Mesenchymal stem cell (in vitro differentiated cells and primary cell): ENCODE measurements at regions not wholly inside any gene's neighbourhood (a gene's known extent, or its start where the extent isn't known, plus 50 kb on each side); places are given as distances from the start of the nearest gene placed in this dataset.
"Not testable (repeated sequence)": the region's sequence is repeated elsewhere in the genome, so short reads cannot be mapped to it uniquely, and the experiment has no call there.

Experiments used
- DNase-seq: peaks from one replicate; pipeline ENCODE4 v3.0.0-alpha.2; 2013
- H2AFZ ChIP-seq: one replicate; pipeline ENCODE4 v1.6.1; 2013; ENCODE audit warnings: low read depth, mild to moderate bottlenecking, control low read depth, inconsistent platforms, low read length, moderate library complexity
- H2AK5ac ChIP-seq: 2 replicates; pipeline ENCODE4 v1.6.1; 2013; ENCODE audit warnings: low read length, moderate library complexity, mild to moderate bottlenecking, inconsistent platforms; ENCODE audit not compliant: severe bottlenecking
- H2BK120ac ChIP-seq: one replicate; pipeline ENCODE4 v1.6.1; 2013; ENCODE audit warnings: low read depth, mild to moderate bottlenecking, inconsistent platforms, low read length, moderate library complexity
- H2BK12ac ChIP-seq, 2 experiments: one replicate each; pipeline ENCODE4 v1.6.1; 2013; ENCODE audit warnings: inconsistent platforms in 2 of 2, low read length in 2 of 2, mild to moderate bottlenecking in 2 of 2, moderate library complexity in 2 of 2, control low read depth in 1 of 2
- H2BK15ac ChIP-seq: one replicate; pipeline ENCODE4 v1.6.1; 2013; ENCODE audit warnings: mild to moderate bottlenecking, low read depth, inconsistent platforms; ENCODE audit not compliant: poor library complexity, severe bottlenecking
- H2BK5ac ChIP-seq: 2 replicates; pipeline ENCODE4 v1.6.1; 2013; ENCODE audit warnings: low read depth, mild to moderate bottlenecking, low read length, control low read depth, inconsistent platforms; ENCODE audit not compliant: poor library complexity, severe bottlenecking
- H3K14ac ChIP-seq, 2 experiments: one replicate each; pipeline ENCODE4 v1.6.1; 2013; ENCODE audit warnings: inconsistent platforms in 2 of 2, low read length in 2 of 2, control low read depth in 1 of 2, mild to moderate bottlenecking in 1 of 2, moderate library complexity in 1 of 2
- H3K18ac ChIP-seq, 2 experiments: one replicate each; pipeline ENCODE4 v1.6.1; 2013; ENCODE audit warnings: inconsistent platforms in 2 of 2, low read length in 2 of 2, control low read depth in 1 of 2, low read depth in 1 of 2, mild to moderate bottlenecking in 1 of 2
- H3K23ac ChIP-seq, 2 experiments: one replicate each; pipeline ENCODE4 v1.6.1; 2013; ENCODE audit warnings: inconsistent platforms in 2 of 2, low read length in 2 of 2, mild to moderate bottlenecking in 2 of 2, moderate library complexity in 2 of 2, control low read depth in 1 of 2
- H3K27ac ChIP-seq: 2 replicates; pipeline ENCODE4 v1.5.1; 2013; ENCODE audit warnings: mild to moderate bottlenecking, moderate library complexity, low read length, control low read depth, inconsistent platforms; ENCODE audit not compliant: poor library complexity, severe bottlenecking
- H3K27me3 ChIP-seq, 2 experiments: 2 replicates each; pipeline versions ENCODE4 v1.6.1 to v1.7.0; 2013; ENCODE audit warnings: low read length in 2 of 2, mild to moderate bottlenecking in 2 of 2, moderate library complexity in 2 of 2, control low read depth in 1 of 2, inconsistent platforms in 1 of 2; ENCODE audit not compliant: control insufficient read depth in 1 of 2, insufficient read depth in 1 of 2
- H3K36me3 ChIP-seq, 2 experiments: 2 replicates each; pipeline versions ENCODE4 v1.6.1 to v1.7.0; 2013; ENCODE audit warnings: low read length in 2 of 2, control low read depth in 1 of 2, inconsistent platforms in 1 of 2, low read depth in 1 of 2, mild to moderate bottlenecking in 1 of 2; ENCODE audit not compliant: insufficient read depth in 2 of 2, control insufficient read depth in 1 of 2
- H3K4ac ChIP-seq, 2 experiments: one replicate each; pipeline ENCODE4 v1.6.1; 2013; ENCODE audit warnings: inconsistent platforms in 2 of 2, low read length in 2 of 2, mild to moderate bottlenecking in 2 of 2, moderate library complexity in 2 of 2, control low read depth in 1 of 2, low read depth in 1 of 2
- H3K4me1 ChIP-seq: 2 replicates; pipeline ENCODE4 v1.6.1; 2013; ENCODE audit warnings: low read depth, low read length, control low read depth; ENCODE audit not compliant: control insufficient read depth, insufficient read depth
- H3K4me2 ChIP-seq: 2 replicates; pipeline ENCODE4 v1.6.1; 2013; ENCODE audit warnings: low read length, mild to moderate bottlenecking, inconsistent platforms; ENCODE audit not compliant: poor library complexity, severe bottlenecking
- H3K4me3 ChIP-seq, 2 experiments: 2 replicates each; pipeline versions ENCODE4 v1.5.1 to v1.7.0; 2013; ENCODE audit warnings: low read length in 2 of 2, mild to moderate bottlenecking in 2 of 2, control low read depth in 1 of 2, low read depth in 1 of 2; ENCODE audit not compliant: insufficient read depth in 1 of 2
- H3K79me1 ChIP-seq: replicated peaks from 2 replicates; pipeline ENCODE4 v1.6.1; 2013; ENCODE audit warnings: mild to moderate bottlenecking, control low read depth, low read length, inconsistent platforms; ENCODE audit not compliant: poor library complexity, severe bottlenecking
- H3K9ac ChIP-seq: 2 replicates; pipeline ENCODE4 v1.7.0; 2013; ENCODE audit warnings: mild to moderate bottlenecking, low read length, moderate library complexity
- H3K9me3 ChIP-seq: 2 replicates; pipeline ENCODE4 v1.7.0; 2013; ENCODE audit warnings: mild to moderate bottlenecking, low read length; ENCODE audit not compliant: control insufficient read depth
- H4K8ac ChIP-seq: one replicate; pipeline ENCODE4 v1.6.1; 2013; ENCODE audit warnings: inconsistent platforms, mild to moderate bottlenecking, low read length, moderate library complexity
- H4K91ac ChIP-seq: one replicate; pipeline ENCODE4 v1.6.1; 2013; ENCODE audit warnings: mild to moderate bottlenecking, low read length, inconsistent platforms
- WGBS: methylation state at CpG from one replicate; pipeline ENCODE4 v1.1.7; 2013; ENCODE audit warnings: mixed read lengths; 5-methylcytosine and 5-hydroxymethylcytosine counted together

GRCh38 chr3:112759210-112759609 is 87.5 kb downstream of the CD200R1L start:
- no peak overlapping the region for H2AFZ ChIP-seq
- H3K79me1 ChIP-seq = no peaks in the 10 kb centered on the region
- no peak overlapping the region for H4K8ac ChIP-seq
- no peaks in the 10 kb centered on the region for H3K9me3 ChIP-seq
- no peak overlapping the region for H3K9ac ChIP-seq
- H2BK120ac ChIP-seq = no peak overlapping the region
- H2BK15ac ChIP-seq = no peak overlapping the region
- no peak overlapping the region for H2AK5ac ChIP-seq
- no peaks in the 10 kb centered on the region for H3K4me1 ChIP-seq
- H3K36me3 ChIP-seq = no peaks in the 10 kb centered on the region
- H3K4me3 ChIP-seq = no peak overlapping the region
- no peak overlapping the region for H3K14ac ChIP-seq
- no peaks in the 10 kb centered on the region for H3K27me3 ChIP-seq
- H4K91ac ChIP-seq = no peak overlapping the region
- WGBS = 100% methylated on average over 1 of the region's 1 CpG
- no peak overlapping the region for H3K4me2 ChIP-seq
- H3K18ac ChIP-seq = no peak overlapping the region
- H3K23ac ChIP-seq = no peak overlapping the region
- no peak for DNase-seq
- no peak overlapping the region for H3K4ac ChIP-seq
- no peak overlapping the region for H2BK12ac ChIP-seq
- H3K27ac ChIP-seq = no peak overlapping the region
- no peak overlapping the region for H2BK5ac ChIP-seq

GRCh38 chr3:112757197-112757596 is 89.5 kb downstream of the CD200R1L start:
- H2BK15ac ChIP-seq = no peak overlapping the region
- no peak overlapping the region for H2AK5ac ChIP-seq
- H3K9me3 ChIP-seq = no peaks in the 10 kb centered on the region
- no peak overlapping the region for H3K4me2 ChIP-seq
- no peaks in the 10 kb centered on the region for H3K79me1 ChIP-seq
- no peak overlapping the region for H3K18ac ChIP-seq
- H2BK120ac ChIP-seq = no peak overlapping the region
- no peak overlapping the region for H3K14ac ChIP-seq
- no peak overlapping the region for H2BK5ac ChIP-seq
- no peak overlapping the region for H3K4me3 ChIP-seq
- H3K27me3 ChIP-seq = no peaks in the 10 kb centered on the region
- H3K27ac ChIP-seq = no peak overlapping the region
- no peak for DNase-seq
- no peak overlapping the region for H2BK12ac ChIP-seq
- no peak overlapping the region for H3K23ac ChIP-seq
- no peak overlapping the region for H2AFZ ChIP-seq
- WGBS = no CpG with 5 or more reads among the region's 1 CpG
- H3K4ac ChIP-seq = no peak overlapping the region
- no peak overlapping the region for H4K91ac ChIP-seq
- H3K4me1 ChIP-seq = no peaks in the 10 kb centered on the region
- no peaks in the 10 kb centered on the region for H3K36me3 ChIP-seq
- no peak overlapping the region for H4K8ac ChIP-seq
- no peak overlapping the region for H3K9ac ChIP-seq

GRCh38 chr3:112755845-112756613 is 90.6 kb downstream of the CD200R1L start:
- Histone ChIP-seq H2AK5ac (no peak overlapping the region), H2BK5ac (no peak overlapping the region), H3K4me2 (no peak overlapping the region), H4K91ac (no peak overlapping the region), H2BK120ac (no peak overlapping the region), H3K23ac (no peak overlapping the region), H4K8ac (no peak overlapping the region), H3K4ac (no peak overlapping the region), H3K9ac (no peak overlapping the region), H3K27ac (no peak overlapping the region), H2AFZ (no peak overlapping the region), H3K79me1 (no peaks in the 10 kb centered on the region), H2BK15ac (no peak overlapping the region), H3K14ac (no peak overlapping the region), H3K4me3 (no peak overlapping the region), H3K4me1 (no peaks in the 10 kb centered on the region), H3K27me3 (no peaks in the 10 kb centered on the region), H3K9me3 (no peaks in the 10 kb centered on the region), H2BK12ac (no peak overlapping the region), H3K36me3 (no peaks in the 10 kb centered on the region), H3K18ac (no peak overlapping the region)
- 88% methylated on average over 4 of the region's 4 CpGs for WGBS
- DNase-seq = no peak

GRCh38 chr3:112755046-112755445 is 91.6 kb downstream of the CD200R1L start:
- H3K79me1 ChIP-seq, H2BK12ac ChIP-seq, H3K18ac ChIP-seq, DNase-seq, H3K36me3 ChIP-seq, H2BK5ac ChIP-seq, H3K9me3 ChIP-seq, H3K27ac ChIP-seq, H3K27me3 ChIP-seq, H2AFZ ChIP-seq, H2BK120ac ChIP-seq, H3K14ac ChIP-seq, H3K4me1 ChIP-seq, H3K23ac ChIP-seq, H3K4ac ChIP-seq, H4K91ac ChIP-seq, H3K9ac ChIP-seq, H2AK5ac ChIP-seq, H3K4me3 ChIP-seq, H2BK15ac ChIP-seq, H4K8ac ChIP-seq, H3K4me2 ChIP-seq: not testable (repeated sequence)
- WGBS = 83% methylated on average over 8 of the region's 13 CpGs
